Liver (tissue), 3 donors: ENCODE measurements at regions not wholly inside any gene's neighbourhood (a gene's known extent, or its start where the extent isn't known, plus 50 kb on each side); places are given as distances from the start of the nearest gene placed in this dataset.

Experiments used
- ATF3 ChIP-seq: IDR thresholded peaks from 2 replicates; pipeline ENCODE4 v1.6.1; 2016; ENCODE audit warnings: antibody characterized with exemption
- CTCF ChIP-seq: fragments of 150-350 bp; IDR thresholded peaks from 2 replicates; pipeline ENCODE4 v1.5.1; 2017; ENCODE audit warnings: improper control_type of control experiment, low read depth, low read length; ENCODE audit not compliant: missing input control
- JUND ChIP-seq, 2 donors: IDR thresholded peaks; 2 replicates each; pipeline ENCODE4 v1.6.1; 2016; ENCODE audit warnings: antibody characterized with exemption in 2 of 2
- REST ChIP-seq: IDR thresholded peaks from 2 replicates; pipeline ENCODE4 v1.6.1; 2016; ENCODE audit warnings: antibody characterized with exemption, mild to moderate bottlenecking
- RXRA ChIP-seq, 2 donors: IDR thresholded peaks; 2 replicates each; pipeline ENCODE4 v1.6.1; 2017 to 2018; ENCODE audit warnings: antibody characterized with exemption in 2 of 2, mild to moderate bottlenecking in 1 of 2
- ZBTB33 ChIP-seq: IDR thresholded peaks from 2 replicates; pipeline ENCODE4 v1.6.1; 2016; ENCODE audit warnings: antibody characterized with exemption
- donor health status: healthy.
- donor health status: healthy.

DNA sequence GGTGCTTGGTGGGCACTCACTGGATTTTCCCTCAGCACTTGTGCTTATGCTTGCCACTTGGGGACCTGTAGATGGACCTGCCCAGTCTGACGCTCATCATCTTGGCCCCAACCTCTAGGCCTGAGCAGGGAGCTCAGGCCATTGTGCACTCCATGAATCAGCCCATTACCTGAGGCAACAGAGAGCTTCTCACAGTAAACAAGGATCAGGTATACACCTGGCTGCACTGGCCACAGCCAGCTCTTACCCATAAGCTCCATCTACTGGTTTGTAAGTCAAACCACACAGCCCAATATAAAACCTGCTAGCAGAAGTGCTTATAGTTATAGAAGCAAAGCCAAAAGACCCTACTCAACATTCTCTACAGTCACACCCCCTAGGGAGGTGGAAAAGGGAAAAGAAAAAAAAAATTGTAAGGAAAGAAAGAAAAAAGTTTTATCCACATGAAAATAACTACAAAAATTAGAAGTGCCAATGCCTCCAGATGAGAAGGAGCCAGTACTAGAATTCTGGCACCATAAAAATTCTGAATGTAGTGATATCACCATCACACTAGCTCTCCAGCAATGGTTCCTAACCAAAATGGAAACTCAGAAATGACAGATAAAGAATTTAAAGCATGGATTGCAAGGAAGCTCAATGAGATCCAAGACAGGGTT, 87.8 kb upstream of the CDH5 start:
- TF ChIP-seq CTCF (no peak), JUND (IDR thresholded peaks at IDR 0.05) (no peak), ATF3 (no peak), RXRA (IDR thresholded peaks at IDR 0.05) (no peak), ZBTB33 (no peak), REST (no peak)
